ENCODE measurements at regions not wholly inside any gene's neighbourhood (a gene's known extent, or its start where the extent isn't known, plus 50 kb on each side); places are given as distances from the start of the nearest gene placed in this dataset.
A peak's percentile ranks its signal among the peaks of the same experiment; 100 is the strongest.
"Not testable (repeated sequence)": the region's sequence is repeated elsewhere in the genome, so short reads cannot be mapped to it uniquely, and the experiment has no call there.

GRCh38 chr5:143979044-143979690 is 167.2 kb downstream of the HMHB1 start:
- Histone ChIP-seq H3K27ac (ENCODE audit: insufficient read depth in 1 of 2, low read depth in 1 of 2, low read length in 2 of 2, poor library complexity in 1 of 2, severe bottlenecking in 2 of 2) (no peak overlapping the region), H3K4me1 (ENCODE audit: control extremely low read depth in 1 of 4, control insufficient read depth in 4 of 4, insufficient read depth in 4 of 4, low read length in 3 of 4) (no peaks in the 10 kb centered on the region), H3K27me3 (replicated peaks in 2 of 5; ENCODE audit: control insufficient read depth in 4 of 5, insufficient read depth in 5 of 5, low read length in 4 of 5) (peaks cover 0 to 2% (median 0%) of the 10 kb centered on the region in 5 experiments), H3K4me3 (ENCODE audit: control insufficient read depth in 1 of 7, extremely low read depth in 1 of 7, insufficient read depth in 4 of 7, low read depth in 2 of 7, low read length in 6 of 7) (no peak overlapping the region), H3K9me3 (ENCODE audit: control extremely low read depth in 1 of 5, control insufficient read depth in 4 of 5, insufficient read depth in 2 of 5, low read depth in 1 of 5, low read length in 4 of 5) (no peaks in the 10 kb centered on the region), H3K36me3 (ENCODE audit: control insufficient read depth in 4 of 4, insufficient read depth in 4 of 4, low read length in 3 of 4) (no peaks in the 10 kb centered on the region)
- ChIA-PET CTCF (no interaction called here), POLR2A (no interaction called here)
- no CpG with 5 or more reads among the region's 1 CpG for WGBS (ENCODE audit: insufficient coverage)
- DNase-seq, result no peak

DNA sequence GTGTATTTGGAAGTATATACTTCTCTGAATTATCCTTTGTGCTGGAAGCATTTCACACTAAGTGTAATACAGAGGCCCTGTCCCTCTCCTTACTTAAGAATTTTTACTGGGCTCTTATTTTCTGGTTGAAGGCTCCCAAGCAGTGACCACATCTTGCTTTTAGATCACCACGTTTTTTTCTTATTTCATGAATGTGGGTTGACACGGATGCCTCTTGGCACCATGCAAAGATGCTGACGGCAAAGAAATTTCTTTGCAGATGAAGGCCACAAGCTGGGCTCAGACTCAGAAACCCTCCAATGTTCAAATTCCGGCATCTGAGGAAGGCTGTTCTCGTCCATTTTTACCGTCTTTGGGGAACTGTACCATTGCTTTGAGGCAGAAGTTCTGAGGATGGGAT is 168.5 kb downstream of the HMHB1 start:
- no peaks in the 10 kb centered on the region for H3K9me3 ChIP-seq (ENCODE audit: control extremely low read depth in 1 of 5, control insufficient read depth in 4 of 5, insufficient read depth in 2 of 5, low read depth in 1 of 5, low read length in 4 of 5)
- no peak overlapping the region for H3K27ac ChIP-seq (ENCODE audit: insufficient read depth in 1 of 2, low read depth in 1 of 2, low read length in 2 of 2, poor library complexity in 1 of 2, severe bottlenecking in 2 of 2)
- ChIA-PET POLR2A (no interaction called here), CTCF (no interaction called here)
- DNase-seq, result no peak
- H3K4me1 ChIP-seq (ENCODE audit: control extremely low read depth in 1 of 4, control insufficient read depth in 4 of 4, insufficient read depth in 4 of 4, low read length in 3 of 4), result no peaks in the 10 kb centered on the region
- no peaks in the 10 kb centered on the region for H3K36me3 ChIP-seq (ENCODE audit: control insufficient read depth in 4 of 4, insufficient read depth in 4 of 4, low read length in 3 of 4)
- H3K27me3 ChIP-seq (replicated peaks in 2 of 5; ENCODE audit: control insufficient read depth in 4 of 5, insufficient read depth in 5 of 5, low read length in 4 of 5), result peaks cover 0 to 2% (median 0%) of the 10 kb centered on the region in 5 experiments
- no peak overlapping the region for H3K4me3 ChIP-seq (ENCODE audit: control insufficient read depth in 1 of 7, extremely low read depth in 1 of 7, insufficient read depth in 4 of 7, low read depth in 2 of 7, low read length in 6 of 7)
- WGBS (ENCODE audit: insufficient coverage), result 98% methylated on average over 4 of the region's 6 CpGs

DNA sequence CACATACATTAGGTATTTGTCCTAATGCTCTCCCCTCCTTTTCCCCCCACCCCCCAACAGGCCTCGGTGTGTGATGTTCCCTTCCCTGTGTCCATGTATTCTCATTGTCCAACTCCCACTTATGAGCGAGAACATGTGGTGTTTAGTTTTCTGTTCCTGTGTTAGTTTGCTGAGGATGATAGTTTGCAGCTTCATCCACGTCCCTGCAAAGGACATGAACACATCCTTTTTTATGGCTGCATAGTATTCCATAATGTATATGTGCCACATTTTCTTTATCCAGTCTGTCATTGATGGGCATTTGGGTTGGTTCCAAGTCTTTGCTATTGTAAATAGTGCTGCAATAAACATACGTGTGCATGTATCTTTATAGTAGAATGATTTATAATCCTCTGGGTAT is 171.0 kb downstream of the HMHB1 start:
- CTCF ChIA-PET; H3K4me3 ChIP-seq (ENCODE audit: control insufficient read depth in 1 of 7, extremely low read depth in 1 of 7, insufficient read depth in 4 of 7, low read depth in 2 of 7, low read length in 6 of 7); DNase-seq; POLR2A ChIA-PET; H3K36me3 ChIP-seq (ENCODE audit: control insufficient read depth in 4 of 4, insufficient read depth in 4 of 4, low read length in 3 of 4); H3K9me3 ChIP-seq (ENCODE audit: control extremely low read depth in 1 of 5, control insufficient read depth in 4 of 5, insufficient read depth in 2 of 5, low read depth in 1 of 5, low read length in 4 of 5); H3K27me3 ChIP-seq (replicated peaks in 2 of 5; ENCODE audit: control insufficient read depth in 4 of 5, insufficient read depth in 5 of 5, low read length in 4 of 5); H3K27ac ChIP-seq (ENCODE audit: insufficient read depth in 1 of 2, low read depth in 1 of 2, low read length in 2 of 2, poor library complexity in 1 of 2, severe bottlenecking in 2 of 2): not testable (repeated sequence)
- WGBS (ENCODE audit: insufficient coverage), result no CpG with 5 or more reads among the region's 4 CpGs
- peaks cover 0 to 12% (median 4%) of the 10 kb centered on the region in 4 experiments for H3K4me1 ChIP-seq (ENCODE audit: control extremely low read depth in 1 of 4, control insufficient read depth in 4 of 4, insufficient read depth in 4 of 4, low read length in 3 of 4)

- Histone ChIP-seq H3K27me3 (replicated peaks in 2 of 5; ENCODE audit: control insufficient read depth in 4 of 5, insufficient read depth in 5 of 5, low read length in 4 of 5) (no peaks in the 10 kb centered on the region), H3K4me3 (ENCODE audit: control insufficient read depth in 1 of 7, extremely low read depth in 1 of 7, insufficient read depth in 4 of 7, low read depth in 2 of 7, low read length in 6 of 7) (no peak overlapping the region), H3K36me3 (ENCODE audit: control insufficient read depth in 4 of 4, insufficient read depth in 4 of 4, low read length in 3 of 4) (no peaks in the 10 kb centered on the region), H3K27ac (ENCODE audit: insufficient read depth in 1 of 2, low read depth in 1 of 2, low read length in 2 of 2, poor library complexity in 1 of 2, severe bottlenecking in 2 of 2) (no peak overlapping the region), H3K4me1 (ENCODE audit: control extremely low read depth in 1 of 4, control insufficient read depth in 4 of 4, insufficient read depth in 4 of 4, low read length in 3 of 4) (peaks cover 0 to 12% (median 4%) of the 10 kb centered on the region in 4 experiments), H3K9me3 (ENCODE audit: control extremely low read depth in 1 of 5, control insufficient read depth in 4 of 5, insufficient read depth in 2 of 5, low read depth in 1 of 5, low read length in 4 of 5) (no peaks in the 10 kb centered on the region)
- ChIA-PET CTCF (no interaction called here), POLR2A (no interaction called here)
- DNase-seq, result no peak
- no CpG with 5 or more reads among the region's 2 CpGs for WGBS (ENCODE audit: insufficient coverage)
Observed at GRCh38 chr5:143985832-143986515, 174.0 kb downstream of the HMHB1 start.

DNA sequence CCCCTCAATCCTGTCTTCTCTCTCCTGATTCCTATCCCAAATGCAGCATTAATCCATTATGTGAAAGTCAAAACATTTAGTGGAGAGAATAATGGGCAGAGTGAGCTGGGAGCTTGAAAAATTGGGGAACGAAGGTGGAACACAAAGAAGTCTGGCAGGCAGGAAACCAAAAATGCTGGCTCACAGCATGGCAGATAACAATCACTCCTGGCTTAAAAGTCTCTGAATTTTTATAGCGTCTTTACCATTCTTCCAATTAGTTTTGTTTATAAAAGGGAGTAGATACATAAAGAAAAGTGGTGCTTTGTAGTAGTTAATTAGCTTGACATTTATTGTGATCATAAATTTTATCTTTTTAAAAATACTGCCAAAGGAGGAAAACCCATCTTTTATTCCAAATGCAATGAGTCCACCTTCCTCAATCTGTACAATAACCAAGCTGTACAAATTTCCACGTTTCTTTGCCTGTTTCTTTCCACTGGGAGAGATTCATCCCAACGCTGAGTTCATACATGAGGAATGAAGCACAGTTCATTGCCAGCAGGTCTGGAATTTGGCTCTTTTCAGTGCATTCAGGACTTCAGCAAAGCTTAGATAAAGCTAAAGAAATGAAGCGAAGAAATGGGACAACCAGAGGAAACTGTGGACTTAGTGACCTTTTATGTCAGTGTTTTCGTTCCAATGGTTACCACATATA is 174.7 kb downstream of the HMHB1 start:
- no peak overlapping the region for H3K27ac ChIP-seq (ENCODE audit: insufficient read depth in 1 of 2, low read depth in 1 of 2, low read length in 2 of 2, poor library complexity in 1 of 2, severe bottlenecking in 2 of 2)
- POLR2A ChIA-PET, result no interaction called here
- 59% methylated on average over 4 of the region's 6 CpGs for WGBS (ENCODE audit: insufficient coverage)
- H3K4me1 ChIP-seq (ENCODE audit: control extremely low read depth in 1 of 4, control insufficient read depth in 4 of 4, insufficient read depth in 4 of 4, low read length in 3 of 4), result peaks cover 0 to 12% (median 4%) of the 10 kb centered on the region in 4 experiments
- CTCF ChIA-PET, result no interaction called here
- H3K27me3 ChIP-seq (replicated peaks in 2 of 5; ENCODE audit: control insufficient read depth in 4 of 5, insufficient read depth in 5 of 5, low read length in 4 of 5), result no peaks in the 10 kb centered on the region
- H3K4me3 ChIP-seq (ENCODE audit: control insufficient read depth in 1 of 7, extremely low read depth in 1 of 7, insufficient read depth in 4 of 7, low read depth in 2 of 7, low read length in 6 of 7), result no peak overlapping the region
- peak in 2 of 3 donors; percentile 9 to 17 for DNase-seq
- no peaks in the 10 kb centered on the region for H3K36me3 ChIP-seq (ENCODE audit: control insufficient read depth in 4 of 4, insufficient read depth in 4 of 4, low read length in 3 of 4)
- no peaks in the 10 kb centered on the region for H3K9me3 ChIP-seq (ENCODE audit: control extremely low read depth in 1 of 5, control insufficient read depth in 4 of 5, insufficient read depth in 2 of 5, low read depth in 1 of 5, low read length in 4 of 5)

DNA sequence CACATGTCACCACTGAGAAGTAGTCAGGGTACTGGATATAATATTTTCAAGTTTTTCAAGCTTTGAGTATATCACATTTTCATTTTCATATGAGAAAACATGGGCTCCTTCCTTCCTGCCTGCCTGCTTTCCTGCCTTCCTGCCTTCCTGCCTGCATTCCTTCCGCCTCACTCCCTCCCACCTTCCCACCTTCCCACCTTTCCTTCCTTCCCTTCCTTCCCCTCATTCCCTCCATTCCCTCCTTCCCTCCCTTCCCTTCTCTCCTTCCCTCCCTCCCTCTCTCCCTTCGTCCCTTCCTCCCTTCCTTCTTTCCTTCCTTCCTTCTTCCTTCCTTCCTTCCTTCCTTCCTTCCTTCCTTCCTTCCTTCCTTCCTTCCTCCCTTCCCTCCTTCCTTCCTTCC is 175.3 kb downstream of the HMHB1 start:
- Histone ChIP-seq H3K4me3 (ENCODE audit: control insufficient read depth in 1 of 7, extremely low read depth in 1 of 7, insufficient read depth in 4 of 7, low read depth in 2 of 7, low read length in 6 of 7) (no peak overlapping the region), H3K4me1 (ENCODE audit: control extremely low read depth in 1 of 4, control insufficient read depth in 4 of 4, insufficient read depth in 4 of 4, low read length in 3 of 4) (peaks cover 0 to 12% (median 4%) of the 10 kb centered on the region in 4 experiments), H3K36me3 (ENCODE audit: control insufficient read depth in 4 of 4, insufficient read depth in 4 of 4, low read length in 3 of 4) (no peaks in the 10 kb centered on the region), H3K9me3 (ENCODE audit: control extremely low read depth in 1 of 5, control insufficient read depth in 4 of 5, insufficient read depth in 2 of 5, low read depth in 1 of 5, low read length in 4 of 5) (no peaks in the 10 kb centered on the region), H3K27ac (ENCODE audit: insufficient read depth in 1 of 2, low read depth in 1 of 2, low read length in 2 of 2, poor library complexity in 1 of 2, severe bottlenecking in 2 of 2) (no peak overlapping the region), H3K27me3 (replicated peaks in 2 of 5; ENCODE audit: control insufficient read depth in 4 of 5, insufficient read depth in 5 of 5, low read length in 4 of 5) (no peaks in the 10 kb centered on the region)
- WGBS (ENCODE audit: insufficient coverage), result 100% methylated on average over 1 of the region's 2 CpGs
- no peak for DNase-seq
- ChIA-PET CTCF (no interaction called here), POLR2A (no interaction called here)
